Caco-2 (cell line): ENCODE measurements at regions not wholly inside any gene's neighbourhood (a gene's known extent, or its start where the extent isn't known, plus 50 kb on each side); places are given as distances from the start of the nearest gene placed in this dataset.
"Not testable (repeated sequence)": the region's sequence is repeated elsewhere in the genome, so short reads cannot be mapped to it uniquely, and the experiment has no call there.

Experiments
- BruUV-seq: library from RNA; stranded (reverse); fragments of 400-500 nt; replicated peaks from 2 replicates; lab custom pipeline; 2021; lab: Mats Ljungman, UMichigan
- CTCF ChIA-PET: fragments of 300-600 bp; sonication (Branson Sonifier 250); formaldehyde crosslinking; loops from one replicate; lab custom pipeline; 2022; ENCODE audit warnings: antibody characterized with exemption; lab: Charles Lee
- POLR2A ChIA-PET: fragments of 300-600 bp; sonication (Branson Sonifier 250); formaldehyde crosslinking; loops from one replicate; lab custom pipeline; 2022; ENCODE audit warnings: antibody characterized with exemption; lab: Charles Lee
- DNase-seq, 2 experiments: peaks; one replicate each; pipeline versions ENCODE4 v3.0.0 to v3.0.0-alpha.2; 2020 to 2022
- H3K27me3 ChIP-seq: replicated peaks from 2 replicates; pipeline ENCODE4 v1.6.0; 2011; ENCODE audit warnings: low read length; ENCODE audit not compliant: control insufficient read depth, insufficient read depth
- H3K36me3 ChIP-seq: 2 replicates; pipeline ENCODE4 v1.5.1; 2011; ENCODE audit warnings: low read length; ENCODE audit not compliant: control insufficient read depth, insufficient read depth
- H3K4me1 ChIP-seq: fragments of 250-450 bp; sonication (Bioruptor Pico); 2 replicates; pipeline ENCODE4 v1.5.1; 2020; ENCODE audit warnings: mild to moderate bottlenecking
- H3K4me3 ChIP-seq: 2 replicates; pipeline ENCODE4 v1.5.1; 2011; ENCODE audit warnings: low read depth, mild to moderate bottlenecking, control low read depth, low read length
- H3K9me3 ChIP-seq: fragments of 250-450 bp; sonication (Bioruptor Pico); 2 replicates; pipeline ENCODE4 v1.5.1; 2020; ENCODE audit warnings: mild to moderate bottlenecking, moderate library complexity
- H3K27ac Mint-ChIP-seq: one replicate; pipeline ENCODE4 v1.8.0; 2022; ENCODE audit warnings: mixed read lengths; ENCODE audit not compliant: unreplicated experiment
- H3K27me3 Mint-ChIP-seq: one replicate; pipeline ENCODE4 v1.8.0; 2022; ENCODE audit warnings: mixed read lengths; ENCODE audit not compliant: insufficient read depth, unreplicated experiment
- H3K36me3 Mint-ChIP-seq: one replicate; pipeline ENCODE4 v1.8.0; 2022; ENCODE audit warnings: mild to moderate bottlenecking, mixed read lengths; ENCODE audit not compliant: insufficient read depth, unreplicated experiment
- H3K4me1 Mint-ChIP-seq: one replicate; pipeline ENCODE4 v1.8.0; 2022; ENCODE audit warnings: low read depth, mixed read lengths; ENCODE audit not compliant: unreplicated experiment
- H3K4me3 Mint-ChIP-seq: one replicate; pipeline ENCODE4 v1.8.0; 2022; ENCODE audit warnings: mild to moderate bottlenecking, moderate library complexity, mixed read lengths; ENCODE audit not compliant: unreplicated experiment
- H3K9me3 Mint-ChIP-seq: one replicate; pipeline ENCODE4 v1.8.0; 2022; ENCODE audit warnings: mixed read lengths; ENCODE audit not compliant: unreplicated experiment
- intact Hi-C: fragments of 100-400 bp; cut with micrococcal nuclease; formaldehyde crosslinking; loops from one replicate; pipeline ENCODE4 v1.10.0; 2022; ENCODE audit not compliant: unreplicated experiment
- TF ChIP-seq, protein P1 (sequence below), 2 experiments: fragments of 200-600 bp in 1 of 2; IDR thresholded peaks; 1 replicate in 1 of 2; 2 replicates in 1 of 2; pipeline versions ENCODE4 v1.5.1 to v1.8.0; 2011 to 2022; ENCODE audit warnings: antibody characterized with exemption in 1 of 2, control low read depth in 1 of 2, inconsistent platforms in 1 of 2, low read depth in 1 of 2, low read length in 1 of 2, mild to moderate bottlenecking in 1 of 2, moderate library complexity in 1 of 2; ENCODE audit not compliant: insufficient read depth in 1 of 2, severe bottlenecking in 1 of 2, unreplicated experiment in 1 of 2

- H3K9me3 Mint-ChIP-seq, result peaks cover 8% of the 10 kb centered on the region
- Histone ChIP-seq H3K27me3 (no peaks in the 10 kb centered on the region), H3K36me3 (no peaks in the 10 kb centered on the region), H3K4me3 (no peak overlapping the region), H3K4me1 (peaks cover 5% of the 10 kb centered on the region), H3K9me3 (no peaks in the 10 kb centered on the region)
- no peak overlapping the region for H3K4me3 Mint-ChIP-seq
- H3K4me1 Mint-ChIP-seq, result peaks cover 19% of the 10 kb centered on the region
- no peaks in the 10 kb centered on the region for H3K36me3 Mint-ChIP-seq
- no peak overlapping the region for H3K27ac Mint-ChIP-seq
- DNase-seq, result no peak
- intact Hi-C loops, result no loop called here
- ChIA-PET POLR2A (no interaction called here), CTCF (interaction anchor here (1.2 kb wide), 1 partner anchor 60 kb away, joined by 3 read pairs; no protein-coding TSS in a partner anchor)
- TF ChIP-seq, protein P1, sequence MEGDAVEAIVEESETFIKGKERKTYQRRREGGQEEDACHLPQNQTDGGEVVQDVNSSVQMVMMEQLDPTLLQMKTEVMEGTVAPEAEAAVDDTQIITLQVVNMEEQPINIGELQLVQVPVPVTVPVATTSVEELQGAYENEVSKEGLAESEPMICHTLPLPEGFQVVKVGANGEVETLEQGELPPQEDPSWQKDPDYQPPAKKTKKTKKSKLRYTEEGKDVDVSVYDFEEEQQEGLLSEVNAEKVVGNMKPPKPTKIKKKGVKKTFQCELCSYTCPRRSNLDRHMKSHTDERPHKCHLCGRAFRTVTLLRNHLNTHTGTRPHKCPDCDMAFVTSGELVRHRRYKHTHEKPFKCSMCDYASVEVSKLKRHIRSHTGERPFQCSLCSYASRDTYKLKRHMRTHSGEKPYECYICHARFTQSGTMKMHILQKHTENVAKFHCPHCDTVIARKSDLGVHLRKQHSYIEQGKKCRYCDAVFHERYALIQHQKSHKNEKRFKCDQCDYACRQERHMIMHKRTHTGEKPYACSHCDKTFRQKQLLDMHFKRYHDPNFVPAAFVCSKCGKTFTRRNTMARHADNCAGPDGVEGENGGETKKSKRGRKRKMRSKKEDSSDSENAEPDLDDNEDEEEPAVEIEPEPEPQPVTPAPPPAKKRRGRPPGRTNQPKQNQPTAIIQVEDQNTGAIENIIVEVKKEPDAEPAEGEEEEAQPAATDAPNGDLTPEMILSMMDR (IDR thresholded peaks at IDR 0.05; ENCODE audit: insufficient read depth in 1 of 2, low read depth in 1 of 2, low read length in 1 of 2, severe bottlenecking in 1 of 2, unreplicated experiment in 1 of 2), result no peak
- no peaks in the 10 kb centered on the region for H3K27me3 Mint-ChIP-seq
- no TSS peak for BruUV-seq
Observed at GRCh38 chr1:110267260-110267659, 57.1 kb downstream of the KCNC4 start.

GRCh38 chr1:110272045-110272444, 61.9 kb downstream of the KCNC4 start:
- TF ChIP-seq, protein P1 (IDR thresholded peaks at IDR 0.05; ENCODE audit: insufficient read depth in 1 of 2, low read depth in 1 of 2, low read length in 1 of 2, severe bottlenecking in 1 of 2, unreplicated experiment in 1 of 2), result no peak
- no TSS peak for BruUV-seq
- Histone ChIP-seq H3K27me3 (no peaks in the 10 kb centered on the region), H3K4me3 (no peak overlapping the region), H3K36me3 (no peaks in the 10 kb centered on the region), H3K9me3 (no peaks in the 10 kb centered on the region), H3K4me1 (peaks cover 11% of the 10 kb centered on the region)
- Mint-ChIP-seq H3K9me3 (peaks cover 8% of the 10 kb centered on the region), H3K27ac (peak overlapping the region; percentile 58), H3K4me1 (peaks cover 20% of the 10 kb centered on the region), H3K36me3 (no peaks in the 10 kb centered on the region), H3K27me3 (no peaks in the 10 kb centered on the region), H3K4me3 (peak overlapping the region; percentile 28)
- intact Hi-C loops, result no loop called here
- ChIA-PET POLR2A (interaction anchor here (1.9 kb wide), 1 partner anchor 67 kb away, joined by 5 read pairs; the partner anchor contains the start of gene RBM15), CTCF (interaction anchor here (0.7 to 1.0 kb wide), 2 partner anchors 40 to 65 kb away, joined by 5 to 6 read pairs; no protein-coding TSS in a partner anchor)
- DNase-seq, result peak; percentile 61 to 69

DNA sequence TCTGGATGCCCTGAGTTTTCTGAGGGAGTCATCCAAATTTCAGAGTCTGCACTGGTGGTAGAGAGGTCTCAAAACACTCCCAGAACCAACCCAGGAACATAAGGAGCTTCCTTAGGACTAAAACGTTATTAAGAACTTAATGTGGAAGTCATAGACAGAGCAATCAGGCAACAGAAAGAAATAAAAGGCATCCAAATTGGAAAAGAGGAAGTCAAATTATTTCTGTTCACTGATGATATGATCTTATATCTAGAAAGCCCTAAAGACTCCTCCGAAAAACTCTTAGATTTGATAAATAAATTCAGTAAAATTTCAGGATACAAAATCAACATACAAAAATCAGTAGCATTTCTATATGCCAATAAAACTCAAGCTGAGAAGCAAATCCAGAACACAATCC, 63.7 kb downstream of the KCNC4 start:
- H3K27ac Mint-ChIP-seq, result not testable (repeated sequence)

More for the DNA sequence above, 63.7 kb downstream of the KCNC4 start:
- H3K36me3 Mint-ChIP-seq, BruUV-seq, intact Hi-C loops, DNase-seq, H3K9me3 Mint-ChIP-seq, H3K4me3 Mint-ChIP-seq, H3K27me3 ChIP-seq, H3K27me3 Mint-ChIP-seq, H3K4me3 ChIP-seq, CTCF ChIA-PET, POLR2A ChIA-PET, H3K9me3 ChIP-seq, H3K36me3 ChIP-seq: not testable (repeated sequence)
- H3K4me1 Mint-ChIP-seq, result peaks cover 11% of the 10 kb centered on the region
- peaks cover 11% of the 10 kb centered on the region for H3K4me1 ChIP-seq
